Middle frontal gyrus (tissue), 1 donor: ENCODE measurements at regions not wholly inside any gene's neighbourhood (a gene's known extent, or its start where the extent isn't known, plus 50 kb on each side); places are given as distances from the start of the nearest gene placed in this dataset.
"Not testable (repeated sequence)": the region's sequence is repeated elsewhere in the genome, so short reads cannot be mapped to it uniquely, and the experiment has no call there.

Source experiments
- DNase-seq: peaks from one replicate; pipeline ENCODE4 v3.0.0-alpha.2; 2015; ENCODE audit warnings: low spot score; ENCODE audit errors: extremely low spot score

- no peak for DNase-seq
These were observed 228.8 kb downstream of the SMARCA2 start for GRCh38 chr9:2243666-2244555.

DNA sequence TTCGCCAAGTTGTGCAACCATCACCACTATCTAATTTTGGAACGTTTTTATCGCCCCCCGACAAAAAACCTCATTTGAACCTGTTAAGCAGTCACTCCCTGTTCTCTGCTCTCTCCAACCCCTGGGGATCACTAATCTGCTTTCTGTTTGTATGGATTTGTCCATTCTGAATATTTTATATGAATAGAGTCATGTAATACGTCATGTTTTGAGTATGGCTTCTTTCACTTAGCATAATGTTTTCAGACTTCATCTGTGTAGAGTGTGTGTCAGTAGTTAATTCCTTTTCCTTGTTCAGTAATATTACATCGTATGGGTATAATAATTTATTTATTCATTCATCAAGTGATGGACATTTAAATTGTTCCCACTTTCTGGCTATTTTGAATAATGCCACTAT, 232.2 kb downstream of the SMARCA2 start:
- no peak for DNase-seq

- no peak for DNase-seq
These were observed 233.7 kb downstream of the SMARCA2 start for GRCh38 chr9:2248768-2249265.

- no peak for DNase-seq
These were observed 238.8 kb downstream of the SMARCA2 start for GRCh38 chr9:2253636-2254580.

- DNase-seq, result no peak
These were observed 240.0 kb downstream of the SMARCA2 start for GRCh38 chr9:2255128-2255527.

DNA sequence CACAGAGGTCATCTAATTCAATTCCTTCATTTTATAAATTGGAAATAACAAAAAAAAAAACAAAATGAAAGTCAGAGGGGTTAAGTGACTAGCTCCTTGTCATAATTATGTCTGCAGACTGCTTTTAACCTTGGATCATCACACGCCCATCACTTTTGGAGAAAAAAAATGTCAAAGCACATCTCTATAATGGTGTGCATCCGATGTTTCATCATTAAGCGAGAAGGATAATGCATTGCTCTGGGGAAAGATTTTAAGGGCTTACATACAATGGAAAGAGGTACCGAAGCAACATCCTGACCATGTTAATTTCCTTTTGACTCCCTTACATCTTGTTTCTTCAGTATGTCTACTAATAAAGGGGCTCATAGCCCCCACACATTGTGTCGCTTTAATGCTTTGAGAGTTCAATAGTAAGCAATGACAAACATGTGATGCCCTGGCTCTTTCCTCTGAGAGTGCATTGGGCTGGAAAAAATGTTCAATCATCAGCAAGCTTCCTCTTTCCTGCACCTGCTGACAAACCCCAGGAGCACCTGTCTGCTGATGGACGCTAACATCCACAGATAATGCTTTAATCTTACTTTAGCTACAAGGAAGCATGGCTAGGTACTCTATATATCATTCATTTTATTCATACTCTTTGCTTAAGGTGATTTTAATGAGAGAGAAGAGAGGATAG, 242.2 kb downstream of the SMARCA2 start:
- no peak for DNase-seq

GRCh38 chr9:2260417-2261306, 245.5 kb downstream of the SMARCA2 start:
- DNase-seq, result no peak

DNA sequence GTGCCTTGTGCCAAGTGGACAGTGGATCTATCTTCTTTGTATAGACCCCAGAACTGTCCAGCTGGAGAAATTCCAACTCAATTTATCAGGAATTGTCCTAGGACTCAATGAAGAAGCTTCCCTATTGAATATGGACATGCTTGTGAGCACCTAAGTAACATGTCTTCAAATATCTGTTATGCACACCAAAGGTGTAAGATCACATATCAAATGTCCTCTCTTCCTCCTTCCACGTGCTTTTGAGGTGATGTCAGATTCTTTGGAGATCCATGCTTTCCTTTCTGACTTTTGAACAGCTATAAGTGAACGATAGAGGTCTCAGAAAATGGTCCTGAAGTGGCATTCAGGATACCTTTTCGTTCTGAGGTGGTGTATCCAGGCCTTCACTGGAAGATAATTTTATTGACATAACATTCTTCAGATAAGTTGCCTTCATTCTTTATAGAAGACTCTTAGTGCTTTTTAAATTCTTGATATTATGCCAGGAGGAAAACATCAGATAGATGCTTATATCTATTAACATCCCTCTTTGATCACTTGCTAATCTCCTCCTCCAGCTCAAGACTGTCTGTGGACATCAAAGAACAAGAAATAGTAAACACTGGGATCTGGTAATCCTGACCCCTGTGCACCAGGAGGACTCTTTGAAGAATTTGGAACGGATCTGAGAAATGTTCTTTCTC, 246.4 kb downstream of the SMARCA2 start:
- DNase-seq, result no peak

GRCh38 chr9:2262386-2263071, 247.4 kb downstream of the SMARCA2 start:
- no peak for DNase-seq

DNA sequence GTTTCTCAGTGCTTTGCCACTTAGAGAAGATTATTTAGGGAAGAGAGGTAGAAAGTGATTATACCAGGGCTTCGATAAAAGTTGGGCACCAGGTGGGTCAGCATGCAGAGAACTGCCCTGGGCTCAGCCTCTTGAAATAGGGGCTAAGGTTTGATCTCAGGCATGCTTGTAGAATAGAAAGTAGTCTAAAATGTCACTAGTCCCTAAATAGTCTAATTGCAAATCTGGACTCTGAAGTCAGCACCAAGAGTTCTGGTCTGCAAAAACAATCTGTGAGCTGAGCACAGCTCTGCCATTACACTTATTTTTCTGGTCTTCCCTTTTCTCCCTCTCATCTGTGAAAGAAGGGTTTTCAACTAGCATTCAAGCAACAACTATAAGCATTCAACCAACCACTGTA, 248.0 kb downstream of the SMARCA2 start:
- DNase-seq, result no peak

GRCh38 chr9:2263665-2264064, 248.5 kb downstream of the SMARCA2 start:
- no peak for DNase-seq

DNA sequence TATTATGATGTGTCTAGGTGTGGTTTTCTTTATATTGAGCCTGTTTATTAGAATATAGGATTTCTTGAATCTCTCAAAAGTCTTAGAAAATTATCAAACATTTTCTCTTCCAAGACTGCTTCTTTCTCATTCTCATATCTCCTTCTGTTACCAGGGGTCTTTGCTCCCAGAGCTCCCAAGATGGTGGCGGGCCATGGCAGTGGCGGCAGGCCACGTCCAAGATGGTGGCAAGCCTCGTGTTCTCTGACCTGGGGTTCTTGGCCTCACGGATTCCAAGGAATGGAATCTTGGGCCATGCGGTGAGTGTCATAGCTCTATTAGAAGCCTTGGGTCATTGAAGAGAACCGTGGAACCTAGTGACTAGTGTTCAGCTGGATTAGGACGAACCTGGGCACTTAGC, 248.9 kb downstream of the SMARCA2 start:
- DNase-seq, result no peak

GRCh38 chr9:2267181-2267745, 252.1 kb downstream of the SMARCA2 start:
- DNase-seq, result no peak

GRCh38 chr9:2269778-2270177, 254.6 kb downstream of the SMARCA2 start:
- no peak for DNase-seq

DNA sequence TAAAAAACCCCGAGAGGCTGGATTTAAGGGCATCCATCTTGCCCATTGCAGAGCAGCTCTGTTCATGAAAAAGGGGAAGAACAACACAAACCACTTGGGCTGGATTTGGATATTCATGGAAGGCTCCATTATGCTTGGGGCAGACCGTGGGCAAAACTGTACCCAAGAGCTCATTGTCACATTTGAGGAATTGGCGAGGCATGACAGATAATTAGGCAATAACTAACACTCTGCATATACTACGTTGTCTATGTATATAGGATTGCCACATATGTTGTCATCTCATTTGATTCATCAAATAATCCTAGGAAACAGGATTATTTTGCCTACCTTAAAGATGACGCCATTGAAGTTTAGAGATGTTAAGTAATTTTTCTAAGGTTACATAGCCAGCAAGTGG, 255.4 kb downstream of the SMARCA2 start:
- no peak for DNase-seq

DNA sequence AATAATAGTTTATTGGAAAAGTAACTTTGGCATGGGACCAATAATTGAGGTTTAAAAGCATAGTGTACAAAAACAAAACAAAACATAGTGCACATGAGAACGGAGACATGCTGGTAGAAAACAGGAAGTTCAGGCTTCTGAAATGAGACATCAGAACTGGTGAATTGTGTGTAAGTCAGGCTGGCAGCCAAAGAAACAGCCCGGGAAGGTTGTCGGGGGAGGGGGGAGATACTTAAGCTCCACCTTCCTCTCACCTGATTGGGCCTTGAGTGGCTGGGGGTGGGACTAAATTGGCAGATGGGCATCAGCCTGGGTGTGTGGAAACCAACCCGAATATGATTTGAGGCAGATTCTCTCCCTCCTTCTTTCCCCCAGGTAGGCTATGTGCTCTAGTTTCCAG, 256.3 kb downstream of the SMARCA2 start:
- no peak for DNase-seq

- DNase-seq, result no peak
These were observed 259.6 kb downstream of the SMARCA2 start for GRCh38 chr9:2274762-2275161.

DNA sequence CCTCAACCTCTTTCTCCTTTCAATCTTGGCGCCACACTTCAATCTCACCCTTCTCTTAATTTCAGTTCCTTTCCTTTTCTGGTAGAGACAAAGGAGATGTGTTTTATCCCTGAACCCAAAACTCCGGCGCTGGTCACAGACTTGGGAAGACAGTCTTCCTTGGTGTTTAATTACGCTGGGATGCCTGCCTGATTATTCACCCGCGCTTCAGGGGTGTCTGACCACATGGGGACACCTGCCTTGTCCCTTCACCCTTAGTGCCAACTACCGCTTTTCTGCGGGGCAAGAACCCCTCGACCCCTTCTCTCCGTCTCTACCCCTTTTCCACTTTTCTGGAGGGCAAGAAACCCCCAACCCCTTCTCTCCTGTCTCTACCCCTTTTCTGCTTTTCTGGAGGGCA, 261.1 kb downstream of the SMARCA2 start:
- DNase-seq, result no peak

- not testable (repeated sequence) for DNase-seq
These were observed 262.0 kb downstream of the SMARCA2 start for GRCh38 chr9:2277133-2277532.
